NOMO-1 (cell line): ENCODE measurements at regions not wholly inside any gene's neighbourhood (a gene's known extent, or its start where the extent isn't known, plus 50 kb on each side); places are given as distances from the start of the nearest gene placed in this dataset.

Source experiments
- DNase-seq, 2 experiments: peaks; one replicate each; lab custom pipeline; 2025; ENCODE audit not compliant: unreplicated experiment in 2 of 2; lab: John Stamatoyannopoulos, UW

DNA sequence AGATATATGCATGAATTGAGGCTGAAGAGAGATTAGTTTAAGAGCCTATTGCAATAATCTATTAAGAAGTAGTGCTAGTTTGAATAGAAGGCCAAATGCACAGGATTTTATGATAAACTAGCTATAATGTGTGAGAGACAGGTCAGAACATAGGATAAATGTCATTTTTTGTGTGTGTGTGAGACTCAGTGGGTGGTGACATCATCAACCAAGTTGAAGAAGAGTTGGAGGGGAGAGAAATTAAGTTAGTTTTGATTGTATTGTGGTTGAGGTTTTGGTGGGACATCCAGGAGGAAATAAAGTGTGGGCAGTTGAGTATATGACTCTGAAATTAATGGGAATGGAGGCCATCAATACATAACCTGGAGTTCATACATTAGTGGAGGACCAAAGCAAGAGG, 320.1 kb upstream of the CWC22 start:
- no peak for DNase-seq

- DNase-seq, result no peak
Measured at GRCh38 chr2:180325416-180326120, 318.5 kb upstream of the CWC22 start.

DNA sequence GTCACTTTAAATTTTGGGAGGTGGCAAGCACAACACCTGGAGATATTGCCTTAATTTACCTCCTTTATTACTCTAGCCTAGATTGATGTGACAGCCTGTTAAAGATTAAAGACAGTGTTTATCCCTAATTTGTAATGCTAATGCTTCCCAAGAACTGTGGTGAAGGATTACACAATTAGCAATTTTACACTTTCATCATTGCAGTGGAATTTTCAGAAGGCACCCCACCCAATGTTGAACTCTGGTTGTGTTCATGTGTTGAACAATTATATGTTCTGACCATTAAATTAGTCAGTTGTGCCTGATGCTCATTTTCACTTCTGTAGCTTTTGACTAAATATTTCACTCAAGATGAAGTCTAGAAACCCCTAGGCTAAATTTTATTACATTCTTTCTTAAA, 317.1 kb upstream of the CWC22 start:
- DNase-seq, result no peak

DNA sequence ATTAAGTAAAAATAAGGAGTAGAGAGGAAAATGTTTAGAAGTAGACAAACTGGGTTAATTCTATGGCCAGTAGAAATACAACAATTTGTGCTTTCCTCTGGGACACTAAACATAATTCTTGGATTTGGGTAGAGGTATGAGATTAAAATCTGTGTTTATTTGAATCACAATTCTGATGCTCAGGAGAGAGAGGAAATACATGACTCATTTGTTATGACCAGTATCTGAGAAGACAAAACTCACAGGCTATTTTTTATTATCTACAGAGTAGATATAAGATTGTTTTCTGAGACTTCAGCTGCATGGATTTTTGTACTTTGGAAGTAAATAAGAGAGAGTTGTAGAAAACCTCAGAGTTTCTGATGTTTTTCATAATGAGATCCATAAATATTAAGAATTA, 315.7 kb upstream of the CWC22 start:
- DNase-seq, result no peak

DNA sequence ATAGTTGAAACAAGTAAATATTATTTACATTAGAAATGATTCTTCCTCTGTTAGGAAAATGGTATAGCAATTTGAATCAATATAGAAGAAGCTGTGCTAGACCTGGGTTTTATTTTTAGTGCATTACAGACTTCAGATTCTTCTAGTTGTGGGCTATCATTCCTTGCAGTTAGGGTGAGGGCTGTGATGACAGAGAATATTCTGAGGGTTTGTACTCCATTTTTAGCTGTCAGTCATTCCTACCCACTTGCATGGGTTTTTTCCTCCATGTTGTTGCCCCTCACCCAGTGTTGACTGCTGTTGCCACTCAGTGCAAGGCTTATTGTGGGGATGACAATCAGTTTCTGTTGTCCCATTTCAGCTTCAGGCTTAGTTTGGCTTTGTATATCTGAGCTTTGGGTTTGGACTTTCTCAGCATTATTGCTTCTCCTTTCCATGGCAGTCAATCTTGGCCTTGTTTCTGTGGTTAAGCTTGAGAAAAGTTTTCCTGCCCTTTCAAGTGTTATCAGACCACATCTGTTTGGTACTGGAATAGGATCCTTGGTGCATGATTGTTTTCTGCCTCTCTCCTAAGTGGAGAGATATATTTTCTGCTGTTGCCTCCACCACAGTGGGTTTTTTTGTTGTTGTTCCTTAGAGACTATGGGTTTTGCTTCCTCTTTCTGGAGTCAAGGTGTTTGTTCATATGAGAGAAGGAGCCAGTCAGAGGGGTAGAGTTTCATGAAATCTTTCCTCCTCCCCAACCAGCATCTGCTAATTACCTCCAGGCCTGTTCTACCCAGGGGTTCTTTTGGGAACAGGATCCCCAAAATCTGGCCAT, 312.7 kb upstream of the CWC22 start:
- peak; percentile 23 to 59 for DNase-seq

- no peak for DNase-seq
Measured at GRCh38 chr2:180314086-180314485, 307.0 kb upstream of the CWC22 start.

GRCh38 chr2:180312542-180312941, 305.4 kb upstream of the CWC22 start:
- DNase-seq, result no peak

DNA sequence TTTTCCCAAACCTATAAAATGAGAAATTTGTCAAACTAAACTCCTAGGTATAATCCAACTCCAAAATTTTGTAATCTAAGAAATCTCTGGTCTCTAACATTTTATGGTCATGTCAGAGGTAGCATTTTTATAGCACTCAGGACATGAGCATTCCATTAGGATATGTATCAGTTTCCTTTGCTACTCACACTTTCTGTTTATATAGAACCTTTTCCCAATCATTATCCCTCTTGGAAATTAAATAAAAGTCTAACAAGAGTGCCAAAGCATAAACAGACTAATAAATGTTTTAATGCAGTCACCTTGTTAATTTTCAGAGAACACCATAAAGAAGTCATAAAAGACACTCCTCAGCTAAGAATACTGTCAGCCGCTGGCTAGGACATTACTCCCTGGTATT, 300.0 kb upstream of the CWC22 start:
- DNase-seq, result no peak

DNA sequence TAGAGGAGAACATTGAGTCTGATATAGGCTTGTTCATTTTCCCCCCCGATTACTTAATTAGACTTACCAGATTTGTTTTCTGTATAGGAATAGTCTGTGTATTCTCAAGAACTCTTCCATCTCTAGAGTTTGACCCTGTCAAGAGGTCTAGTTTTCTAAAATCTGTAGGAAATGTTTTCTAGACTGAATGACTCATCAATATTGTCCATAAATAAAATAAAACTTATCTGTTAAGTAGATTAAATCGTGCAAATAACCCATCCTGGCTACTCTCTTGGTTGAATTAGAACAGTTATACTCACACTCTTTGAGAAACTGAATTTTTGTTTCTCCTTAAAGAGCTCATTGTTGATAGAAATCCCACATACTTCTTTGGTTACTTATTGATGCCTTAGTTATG, 299.2 kb upstream of the CWC22 start:
- DNase-seq, result no peak

GRCh38 chr2:180291552-180292421, 284.7 kb upstream of the CWC22 start:
- no peak for DNase-seq

GRCh38 chr2:180291060-180291459, 284.0 kb upstream of the CWC22 start:
- DNase-seq, result no peak

GRCh38 chr2:180289627-180290026, 282.5 kb upstream of the CWC22 start:
- no peak for DNase-seq

GRCh38 chr2:180279581-180279980, 272.5 kb upstream of the CWC22 start:
- DNase-seq, result no peak

GRCh38 chr2:180276733-180277132, 269.6 kb upstream of the CWC22 start:
- DNase-seq, result no peak

- DNase-seq, result no peak
Measured at GRCh38 chr2:180268006-180268405, 260.9 kb upstream of the CWC22 start.

DNA sequence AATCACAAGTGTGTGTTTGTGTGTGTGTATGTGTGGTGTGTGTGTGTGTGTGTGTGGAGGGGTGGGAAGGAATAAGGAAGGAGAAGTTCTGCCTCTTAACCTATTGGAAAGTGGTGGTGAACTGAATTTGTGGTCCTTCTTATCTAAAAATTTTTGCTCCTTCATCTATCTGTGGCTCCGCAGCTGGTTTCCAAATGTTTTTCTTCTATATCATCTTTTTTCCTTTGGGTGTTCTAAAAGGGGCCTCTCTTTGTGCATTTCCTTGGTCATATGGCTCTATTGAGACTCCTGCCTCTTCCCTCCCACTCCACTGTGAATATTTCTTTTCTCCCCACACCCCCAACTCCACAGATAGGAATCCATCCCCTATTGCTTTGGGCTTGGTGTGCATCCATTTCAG, 254.9 kb upstream of the CWC22 start:
- no peak for DNase-seq

DNA sequence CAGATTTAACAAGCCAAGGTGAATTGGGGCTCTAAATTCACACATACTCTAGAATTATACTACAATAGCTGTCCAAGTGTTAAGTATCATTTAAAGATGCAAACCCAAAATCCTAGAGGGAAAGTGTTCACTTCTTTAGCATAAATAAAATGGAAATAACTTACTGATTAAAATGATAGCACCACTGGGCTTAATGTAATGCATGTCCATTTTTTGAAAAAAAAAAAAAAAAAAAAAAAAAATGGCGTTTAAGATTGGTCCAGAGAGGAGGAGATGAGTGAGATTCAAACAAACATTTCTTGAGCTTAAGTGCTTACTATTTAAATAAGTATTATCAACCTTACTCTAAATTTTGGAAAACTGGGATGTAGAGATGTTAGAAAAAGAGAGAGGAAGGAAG, 251.5 kb upstream of the CWC22 start:
- no peak for DNase-seq

DNA sequence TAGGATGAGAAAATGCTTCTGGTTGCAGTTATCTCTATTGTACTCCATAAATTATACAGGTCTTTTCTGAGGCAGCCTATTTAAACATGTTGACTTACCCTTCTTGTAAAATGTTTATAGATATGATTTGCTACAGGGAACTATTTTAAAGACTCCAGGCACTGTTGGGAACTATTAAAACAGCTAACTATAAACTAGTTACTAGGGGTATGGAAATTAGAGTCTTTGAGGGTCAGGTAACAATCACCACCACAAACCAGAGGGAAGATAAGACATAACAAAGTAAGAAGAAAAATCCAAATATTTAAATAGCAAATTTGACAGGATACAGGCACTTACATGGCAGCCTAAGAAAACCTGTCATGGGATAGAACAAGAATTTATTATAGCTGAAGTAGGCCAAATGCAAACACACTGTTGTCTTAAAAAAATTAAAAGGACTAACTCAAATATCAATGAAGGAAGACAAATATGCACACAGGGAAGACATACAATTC, 251.0 kb upstream of the CWC22 start:
- DNase-seq, result no peak

- DNase-seq, result no peak
Measured at GRCh38 chr2:180257247-180257646, 250.2 kb upstream of the CWC22 start.

DNA sequence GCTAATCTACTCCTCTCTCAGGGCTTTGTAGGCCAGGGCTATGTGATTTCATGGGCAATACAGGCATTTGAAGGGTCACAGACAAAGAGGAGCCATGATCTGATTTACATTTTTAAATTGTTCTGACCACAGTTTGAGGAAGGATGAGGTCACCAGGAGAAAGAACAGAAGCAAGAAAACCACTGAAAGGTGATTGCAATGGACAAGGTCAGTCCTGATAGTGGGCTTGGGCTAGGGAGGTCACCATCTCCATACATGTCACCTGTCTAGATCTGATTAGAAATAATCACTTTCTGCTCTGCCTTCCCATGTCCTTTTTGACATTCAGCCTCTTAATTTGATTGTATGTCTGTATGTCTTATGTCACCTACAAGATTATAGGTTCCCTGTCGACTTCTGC, 248.9 kb upstream of the CWC22 start:
- no peak for DNase-seq

DNA sequence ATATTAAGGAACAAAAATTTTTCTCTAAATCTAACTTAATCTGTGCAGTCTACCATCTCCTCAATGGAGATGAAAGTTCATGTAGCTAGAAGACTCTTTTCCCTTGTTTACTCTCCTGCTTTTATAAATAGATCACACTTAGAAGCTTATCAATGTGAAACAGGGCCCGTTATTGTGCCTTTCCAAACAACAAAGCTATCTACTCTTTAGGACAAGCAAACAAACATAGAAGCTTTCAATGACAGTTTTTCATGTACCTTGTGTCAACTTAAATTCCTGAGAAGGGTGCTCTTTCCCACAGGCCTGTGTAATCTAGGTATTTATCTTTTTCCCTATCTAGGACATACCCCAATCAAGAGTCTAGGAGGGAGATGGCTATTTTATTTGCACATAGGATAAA, 247.8 kb upstream of the CWC22 start:
- DNase-seq, result no peak
